ENCODE measurements at regions not wholly inside any gene's neighbourhood (a gene's known extent, or its start where the extent isn't known, plus 50 kb on each side); places are given as distances from the start of the nearest gene placed in this dataset.

DNA sequence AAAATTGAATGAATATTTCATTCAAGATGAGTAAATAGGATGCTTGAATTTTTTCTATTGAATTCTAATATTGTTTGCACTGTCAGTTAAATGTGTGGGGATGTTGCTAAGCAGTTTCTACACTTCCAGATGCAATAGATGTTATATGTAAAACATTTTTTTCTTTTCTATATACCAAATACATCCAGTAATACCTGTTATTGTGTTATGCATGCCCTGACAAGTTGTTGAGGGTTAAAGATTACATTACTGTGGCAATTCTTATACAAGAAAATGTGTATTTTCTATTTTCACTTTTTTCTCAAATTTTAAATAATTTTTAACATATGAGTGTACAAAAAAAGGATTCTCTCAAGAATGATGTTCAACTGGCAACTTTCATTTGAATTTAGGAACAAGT lies 713.9 kb downstream of the GATA3 start:
- TF ChIP-seq POLR2AphosphoS5 (IDR thresholded peaks at IDR 0.05; ENCODE audit: low read depth, low read length) (no peak), POLR2A (IDR thresholded peaks at IDR 0.05; ENCODE audit: low read depth, low read length) (no peak), TAF1 (IDR thresholded peaks at IDR 0.05; ENCODE audit: borderline replicate concordance, low read depth, low read length) (no peak)
- FAIRE-seq (no peak), DNase-seq (ENCODE audit: insufficient read length) (no peak)

- TF ChIP-seq POLR2AphosphoS5 (IDR thresholded peaks at IDR 0.05; ENCODE audit: low read depth, low read length) (no peak), TAF1 (IDR thresholded peaks at IDR 0.05; ENCODE audit: borderline replicate concordance, low read depth, low read length) (no peak), POLR2A (IDR thresholded peaks at IDR 0.05; ENCODE audit: low read depth, low read length) (no peak)
- DNase-seq (ENCODE audit: insufficient read length), result no peak
These were observed 714.4 kb downstream of the GATA3 start for GRCh38 chr10:8768852-8769251.

GRCh38 chr10:8776926-8777622 lies 722.6 kb downstream of the GATA3 start:
- DNase-seq (ENCODE audit: insufficient read length) (no peak), FAIRE-seq (no peak)
- TF ChIP-seq TAF1 (IDR thresholded peaks at IDR 0.05; ENCODE audit: borderline replicate concordance, low read depth, low read length) (no peak), POLR2AphosphoS5 (IDR thresholded peaks at IDR 0.05; ENCODE audit: low read depth, low read length) (no peak), POLR2A (IDR thresholded peaks at IDR 0.05; ENCODE audit: low read depth, low read length) (no peak)

More at GRCh38 chr10:8768852-8769251, 714.4 kb downstream of the GATA3 start:
- FAIRE-seq, result no peak

GRCh38 chr10:8778713-8779112 lies 724.2 kb downstream of the GATA3 start:
- no peak for DNase-seq (ENCODE audit: insufficient read length)
- TF ChIP-seq POLR2A (IDR thresholded peaks at IDR 0.05; ENCODE audit: low read depth, low read length) (no peak), TAF1 (IDR thresholded peaks at IDR 0.05; ENCODE audit: borderline replicate concordance, low read depth, low read length) (no peak), POLR2AphosphoS5 (IDR thresholded peaks at IDR 0.05; ENCODE audit: low read depth, low read length) (no peak)

DNA sequence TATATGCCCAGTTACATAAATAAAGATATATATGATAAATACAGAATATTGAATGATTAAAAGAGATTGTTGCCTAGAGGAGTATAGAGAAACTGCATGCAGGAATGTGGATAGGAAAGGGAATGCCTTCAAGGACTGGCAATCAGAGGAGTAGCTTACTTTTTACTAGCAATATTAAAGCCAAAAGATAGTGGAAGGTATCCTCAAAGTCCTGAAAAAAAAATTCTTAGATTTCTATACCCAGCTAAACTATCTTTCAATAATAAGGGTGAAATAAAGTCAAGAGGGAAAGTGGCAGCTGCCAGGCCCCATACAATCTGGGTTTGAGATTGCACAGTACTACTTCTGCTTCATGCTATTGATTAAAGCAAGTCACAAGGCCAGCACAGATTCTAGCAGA lies 733.2 kb downstream of the GATA3 start:
- DNase-seq (ENCODE audit: insufficient read length) (no peak), FAIRE-seq (no peak)
- TF ChIP-seq TAF1 (IDR thresholded peaks at IDR 0.05; ENCODE audit: borderline replicate concordance, low read depth, low read length) (no peak), POLR2A (IDR thresholded peaks at IDR 0.05; ENCODE audit: low read depth, low read length) (no peak), POLR2AphosphoS5 (IDR thresholded peaks at IDR 0.05; ENCODE audit: low read depth, low read length) (no peak)

More at GRCh38 chr10:8778713-8779112, 724.2 kb downstream of the GATA3 start:
- no peak for FAIRE-seq

GRCh38 chr10:8790390-8790789 lies 735.9 kb downstream of the GATA3 start:
- FAIRE-seq, result no peak
- no peak for TF ChIP-seq POLR2AphosphoS5 (IDR thresholded peaks at IDR 0.05; ENCODE audit: low read depth, low read length)
- TF ChIP-seq TAF1 (IDR thresholded peaks at IDR 0.05; ENCODE audit: borderline replicate concordance, low read depth, low read length), result no peak
- TF ChIP-seq POLR2A (IDR thresholded peaks at IDR 0.05; ENCODE audit: low read depth, low read length), result no peak
- no peak for DNase-seq (ENCODE audit: insufficient read length)

DNA sequence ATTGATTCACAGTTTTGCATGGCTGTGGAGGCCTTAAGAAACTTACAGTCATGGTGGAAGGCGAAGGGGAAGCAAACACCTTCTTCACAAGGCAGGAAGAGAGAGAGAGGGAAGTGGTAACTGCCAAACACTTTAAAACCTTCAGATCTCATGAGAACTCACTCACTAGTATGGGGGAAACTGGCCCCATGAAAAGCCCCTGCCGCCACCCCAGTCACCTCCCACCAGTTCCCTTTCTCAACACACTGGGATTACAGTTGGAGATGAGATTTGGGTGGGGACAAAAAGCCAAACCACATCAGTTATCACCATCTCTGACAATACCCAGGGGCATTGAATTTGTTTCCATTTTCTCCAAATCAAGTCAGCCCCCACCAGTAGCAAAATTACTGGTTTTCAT lies 740.4 kb downstream of the GATA3 start:
- TF ChIP-seq TAF1 (IDR thresholded peaks at IDR 0.05; ENCODE audit: borderline replicate concordance, low read depth, low read length) (no peak), POLR2A (IDR thresholded peaks at IDR 0.05; ENCODE audit: low read depth, low read length) (no peak), POLR2AphosphoS5 (IDR thresholded peaks at IDR 0.05; ENCODE audit: low read depth, low read length) (no peak)
- no peak for FAIRE-seq
- no peak for DNase-seq (ENCODE audit: insufficient read length)

GRCh38 chr10:8800426-8800825 lies 745.9 kb downstream of the GATA3 start:
- TF ChIP-seq POLR2A (IDR thresholded peaks at IDR 0.05; ENCODE audit: low read depth, low read length) (no peak), TAF1 (IDR thresholded peaks at IDR 0.05; ENCODE audit: borderline replicate concordance, low read depth, low read length) (no peak), POLR2AphosphoS5 (IDR thresholded peaks at IDR 0.05; ENCODE audit: low read depth, low read length) (no peak)
- FAIRE-seq, result no peak
- no peak for DNase-seq (ENCODE audit: insufficient read length)

GRCh38 chr10:8803992-8804391 lies 749.5 kb downstream of the GATA3 start:
- DNase-seq (ENCODE audit: insufficient read length) (no peak), FAIRE-seq (no peak)
- TF ChIP-seq POLR2A (IDR thresholded peaks at IDR 0.05; ENCODE audit: low read depth, low read length) (no peak), POLR2AphosphoS5 (IDR thresholded peaks at IDR 0.05; ENCODE audit: low read depth, low read length) (no peak), TAF1 (IDR thresholded peaks at IDR 0.05; ENCODE audit: borderline replicate concordance, low read depth, low read length) (no peak)

DNA sequence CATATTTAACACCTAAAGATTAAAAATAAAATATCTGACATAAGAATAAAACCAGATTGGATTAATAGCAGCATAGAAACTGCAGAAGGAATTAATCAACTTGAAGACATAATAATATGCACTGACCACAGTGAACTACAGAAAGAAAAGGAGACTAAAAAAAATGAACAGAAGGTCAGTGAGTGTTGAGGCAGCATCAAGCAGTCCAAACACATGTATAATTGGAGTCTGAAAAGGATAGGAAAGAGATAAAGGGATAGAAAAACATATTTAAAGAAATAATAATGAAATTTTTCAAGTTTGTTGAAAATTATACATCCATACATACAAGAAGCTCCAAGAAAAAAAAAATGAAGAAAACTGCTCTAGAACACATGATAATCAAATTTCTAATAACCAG lies 756.2 kb downstream of the GATA3 start:
- DNase-seq (ENCODE audit: insufficient read length) (no peak), FAIRE-seq (no peak)
- TF ChIP-seq TAF1 (IDR thresholded peaks at IDR 0.05; ENCODE audit: borderline replicate concordance, low read depth, low read length) (no peak), POLR2AphosphoS5 (IDR thresholded peaks at IDR 0.05; ENCODE audit: low read depth, low read length) (no peak), POLR2A (IDR thresholded peaks at IDR 0.05; ENCODE audit: low read depth, low read length) (no peak)

GRCh38 chr10:8811201-8811600 lies 756.7 kb downstream of the GATA3 start:
- FAIRE-seq, result no peak
- TF ChIP-seq POLR2A (IDR thresholded peaks at IDR 0.05; ENCODE audit: low read depth, low read length) (no peak), TAF1 (IDR thresholded peaks at IDR 0.05; ENCODE audit: borderline replicate concordance, low read depth, low read length) (no peak), POLR2AphosphoS5 (IDR thresholded peaks at IDR 0.05; ENCODE audit: low read depth, low read length) (no peak)

GRCh38 chr10:8815969-8816368 lies 761.5 kb downstream of the GATA3 start:
- no peak for FAIRE-seq
- DNase-seq (ENCODE audit: insufficient read length), result no peak
- no peak for TF ChIP-seq POLR2A (IDR thresholded peaks at IDR 0.05; ENCODE audit: low read depth, low read length)
- no peak for TF ChIP-seq TAF1 (IDR thresholded peaks at IDR 0.05; ENCODE audit: borderline replicate concordance, low read depth, low read length)
- TF ChIP-seq POLR2AphosphoS5 (IDR thresholded peaks at IDR 0.05; ENCODE audit: low read depth, low read length), result no peak

More at GRCh38 chr10:8811201-8811600, 756.7 kb downstream of the GATA3 start:
- no peak for DNase-seq (ENCODE audit: insufficient read length)
